Right atrium auricular region (tissue), 2 donors: ENCODE measurements at regions not wholly inside any gene's neighbourhood (a gene's known extent, or its start where the extent isn't known, plus 50 kb on each side); places are given as distances from the start of the nearest gene placed in this dataset.

Experiments used
- DNase-seq: peaks from one replicate; pipeline ENCODE4 v3.0.0-alpha.2; 2019; ENCODE audit warnings: low spot score
- H3K27ac ChIP-seq, 2 donors: fragments of 200-600 bp; sonication (generic); 1 replicate in 1 of 2; 2 replicates in 1 of 2; pipeline ENCODE4 v1.5.1; 2016 to 2019
- H3K27me3 ChIP-seq, 2 donors: fragments of 200-600 bp; sonication (generic); one replicate each; pipeline versions ENCODE4 v1.5.1 to v1.6.0; 2017 to 2019
- H3K36me3 ChIP-seq: fragments of 200-600 bp; sonication (generic); one replicate; pipeline ENCODE4 v1.5.1; 2016
- H3K4me1 ChIP-seq, 2 donors: fragments of 200-600 bp; sonication (generic); one replicate each; pipeline versions ENCODE4 v1.5.1 to v1.6.0; 2017 to 2019
- H3K4me3 ChIP-seq, 2 donors: fragments of 200-600 bp; sonication (generic); 1 replicate in 1 of 2; 2 replicates in 1 of 2; pipeline ENCODE4 v1.5.1; 2017 to 2019; ENCODE audit warnings: mild to moderate bottlenecking in 1 of 2, moderate library complexity in 1 of 2
- H3K9me3 ChIP-seq, 2 donors: fragments of 200-600 bp; sonication (generic); one replicate each; pipeline ENCODE4 v1.5.1; 2019
- TF ChIP-seq, protein P1 (sequence below), 2 donors: fragments of 200-600 bp; sonication (generic); IDR thresholded peaks; one replicate each; pipeline ENCODE4 v1.5.1; 2019; ENCODE audit warnings: antibody characterized with exemption in 2 of 2

- no peak for DNase-seq
These were observed 706.2 kb downstream of the GALC start for GRCh38 chr14:87286826-87287225.

DNA sequence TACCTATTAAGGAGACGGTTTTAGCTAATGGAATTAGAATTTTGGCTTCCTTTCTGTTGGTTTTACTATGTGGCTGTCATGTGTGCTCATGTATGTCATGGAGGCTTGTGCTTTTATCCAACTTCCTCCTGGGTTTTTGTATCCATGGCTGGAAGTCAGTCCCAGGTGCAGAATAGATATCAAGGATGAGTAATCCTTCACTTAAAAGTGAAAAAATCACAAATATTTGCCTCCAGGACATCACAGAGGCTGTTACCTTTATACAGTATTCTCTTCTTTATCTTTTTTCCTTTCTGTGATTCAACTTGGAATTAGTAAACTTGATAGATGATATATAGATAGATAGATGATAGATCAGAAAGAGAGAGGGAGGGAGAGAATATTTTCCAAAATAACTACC lies 706.8 kb downstream of the GALC start:
- Histone ChIP-seq H3K9me3 (no peaks in the 10 kb centered on the region), H3K27ac (no peak overlapping the region), H3K4me3 (no peak overlapping the region), H3K4me1 (no peaks in the 10 kb centered on the region), H3K27me3 (no peaks in the 10 kb centered on the region), H3K36me3 (no peaks in the 10 kb centered on the region)
- DNase-seq = no peak
- TF ChIP-seq, protein P1, sequence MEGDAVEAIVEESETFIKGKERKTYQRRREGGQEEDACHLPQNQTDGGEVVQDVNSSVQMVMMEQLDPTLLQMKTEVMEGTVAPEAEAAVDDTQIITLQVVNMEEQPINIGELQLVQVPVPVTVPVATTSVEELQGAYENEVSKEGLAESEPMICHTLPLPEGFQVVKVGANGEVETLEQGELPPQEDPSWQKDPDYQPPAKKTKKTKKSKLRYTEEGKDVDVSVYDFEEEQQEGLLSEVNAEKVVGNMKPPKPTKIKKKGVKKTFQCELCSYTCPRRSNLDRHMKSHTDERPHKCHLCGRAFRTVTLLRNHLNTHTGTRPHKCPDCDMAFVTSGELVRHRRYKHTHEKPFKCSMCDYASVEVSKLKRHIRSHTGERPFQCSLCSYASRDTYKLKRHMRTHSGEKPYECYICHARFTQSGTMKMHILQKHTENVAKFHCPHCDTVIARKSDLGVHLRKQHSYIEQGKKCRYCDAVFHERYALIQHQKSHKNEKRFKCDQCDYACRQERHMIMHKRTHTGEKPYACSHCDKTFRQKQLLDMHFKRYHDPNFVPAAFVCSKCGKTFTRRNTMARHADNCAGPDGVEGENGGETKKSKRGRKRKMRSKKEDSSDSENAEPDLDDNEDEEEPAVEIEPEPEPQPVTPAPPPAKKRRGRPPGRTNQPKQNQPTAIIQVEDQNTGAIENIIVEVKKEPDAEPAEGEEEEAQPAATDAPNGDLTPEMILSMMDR (IDR thresholded peaks at IDR 0.05) = no peak

More at GRCh38 chr14:87286826-87287225, 706.2 kb downstream of the GALC start:
- Histone ChIP-seq H3K27me3 (no peaks in the 10 kb centered on the region), H3K4me1 (no peaks in the 10 kb centered on the region), H3K36me3 (no peaks in the 10 kb centered on the region), H3K27ac (no peak overlapping the region), H3K4me3 (no peak overlapping the region), H3K9me3 (no peaks in the 10 kb centered on the region)
- TF ChIP-seq, protein P1 (IDR thresholded peaks at IDR 0.05) = no peak

GRCh38 chr14:87285506-87285905 lies 707.5 kb downstream of the GALC start:
- no peaks in the 10 kb centered on the region for H3K4me1 ChIP-seq
- no peaks in the 10 kb centered on the region for H3K9me3 ChIP-seq
- no peaks in the 10 kb centered on the region for H3K36me3 ChIP-seq
- no peak for DNase-seq
- H3K4me3 ChIP-seq = no peak overlapping the region
- TF ChIP-seq, protein P1 (IDR thresholded peaks at IDR 0.05) = no peak
- no peaks in the 10 kb centered on the region for H3K27me3 ChIP-seq
- no peak overlapping the region for H3K27ac ChIP-seq

- TF ChIP-seq, protein P1 (IDR thresholded peaks at IDR 0.05) = no peak
- no peak overlapping the region for H3K27ac ChIP-seq
- no peaks in the 10 kb centered on the region for H3K27me3 ChIP-seq
- H3K9me3 ChIP-seq = no peaks in the 10 kb centered on the region
- no peaks in the 10 kb centered on the region for H3K36me3 ChIP-seq
- H3K4me1 ChIP-seq = no peaks in the 10 kb centered on the region
- no peak for DNase-seq
- H3K4me3 ChIP-seq = no peak overlapping the region
These were observed 709.4 kb downstream of the GALC start for GRCh38 chr14:87283547-87283946.

- H3K4me3 ChIP-seq = no peak overlapping the region
- H3K36me3 ChIP-seq = no peaks in the 10 kb centered on the region
- H3K27ac ChIP-seq = no peak overlapping the region
- H3K9me3 ChIP-seq = no peaks in the 10 kb centered on the region
- DNase-seq = no peak
- TF ChIP-seq, protein P1 (IDR thresholded peaks at IDR 0.05) = no peak
- no peaks in the 10 kb centered on the region for H3K4me1 ChIP-seq
- H3K27me3 ChIP-seq = no peaks in the 10 kb centered on the region
These were observed 710.7 kb downstream of the GALC start for GRCh38 chr14:87282266-87282665.

GRCh38 chr14:87278415-87278814 lies 714.6 kb downstream of the GALC start:
- Histone ChIP-seq H3K4me3 (no peak overlapping the region), H3K27ac (no peak overlapping the region), H3K27me3 (no peaks in the 10 kb centered on the region), H3K9me3 (no peaks in the 10 kb centered on the region), H3K36me3 (no peaks in the 10 kb centered on the region), H3K4me1 (no peaks in the 10 kb centered on the region)
- no peak for DNase-seq
- TF ChIP-seq, protein P1 (IDR thresholded peaks at IDR 0.05) = no peak
